DND-41 (cell line): ENCODE measurements at regions not wholly inside any gene's neighbourhood (a gene's known extent, or its start where the extent isn't known, plus 50 kb on each side); places are given as distances from the start of the nearest gene placed in this dataset.
A peak's percentile ranks its signal among the peaks of the same experiment; 100 is the strongest.
"Not testable (repeated sequence)": the region's sequence is repeated elsewhere in the genome, so short reads cannot be mapped to it uniquely, and the experiment has no call there.

Experiments
- ATAC-seq: fragments of 200-7000 bp; cut with Tn5 transposase; 3 replicates; pipeline ENCODE4 v1.9.1; 2021; ENCODE audit warnings: low read depth; ENCODE audit not compliant: insufficient read depth
- DNase-seq: peaks from one replicate; pipeline ENCODE4 v3.0.0-alpha.2; 2020
- H2AFZ ChIP-seq: 2 replicates; pipeline ENCODE4 v1.6.0; 2012; ENCODE audit warnings: low read depth, low read length
- H3K27ac ChIP-seq: 2 replicates; pipeline ENCODE4 v1.5.1; 2012; ENCODE audit warnings: low read length, inconsistent platforms
- H3K27me3 ChIP-seq: fragments of 200-600 bp; sonication (generic); 2 replicates; pipeline ENCODE4 v1.6.0; 2012; ENCODE audit warnings: low read length, mild to moderate bottlenecking, inconsistent platforms; ENCODE audit not compliant: insufficient read depth, poor library complexity
- H3K36me3 ChIP-seq: 2 replicates; pipeline ENCODE4 v1.5.1; 2012; ENCODE audit warnings: low read length, inconsistent platforms; ENCODE audit not compliant: insufficient read depth
- H3K4me1 ChIP-seq: 2 replicates; pipeline ENCODE4 v1.5.1; 2012; ENCODE audit warnings: mild to moderate bottlenecking, low read length; ENCODE audit not compliant: insufficient read depth
- H3K4me2 ChIP-seq: 2 replicates; pipeline ENCODE4 v1.6.0; 2012; ENCODE audit warnings: mild to moderate bottlenecking, moderate library complexity, low read length, inconsistent platforms; ENCODE audit not compliant: insufficient read depth
- H3K4me3 ChIP-seq, 2 experiments: fragments of 200-600 bp in 1 of 2; shearing (Covaris generic) in 1 of 2; 2 replicates each; pipeline ENCODE4 v1.5.1; 2012 to 2016; ENCODE audit warnings: inconsistent platforms in 2 of 2, low read length in 2 of 2, mild to moderate bottlenecking in 2 of 2, low read depth in 1 of 2, moderate library complexity in 1 of 2
- H3K79me2 ChIP-seq: 2 replicates; pipeline ENCODE4 v1.6.0; 2012; ENCODE audit warnings: low read length, inconsistent platforms; ENCODE audit not compliant: insufficient read depth
- H3K9ac ChIP-seq: 2 replicates; pipeline ENCODE4 v1.6.0; 2012; ENCODE audit warnings: low read depth, mild to moderate bottlenecking, inconsistent platforms, low read length, moderate library complexity
- H3K9me3 ChIP-seq: 2 replicates; pipeline ENCODE4 v1.5.1; 2012; ENCODE audit warnings: low read length, moderate library complexity, mild to moderate bottlenecking, inconsistent platforms; ENCODE audit not compliant: insufficient read depth, severe bottlenecking
- H4K20me1 ChIP-seq: 2 replicates; pipeline ENCODE4 v1.6.0; 2012; ENCODE audit warnings: low read length; ENCODE audit not compliant: insufficient read depth

GRCh38 chr7:143704813-143705212, 52.7 kb downstream of the CTAGE6 start:
- H3K9me3 ChIP-seq, H3K9ac ChIP-seq, ATAC-seq, H2AFZ ChIP-seq, H3K36me3 ChIP-seq, H3K79me2 ChIP-seq, H4K20me1 ChIP-seq, DNase-seq, H3K4me1 ChIP-seq, H3K27ac ChIP-seq, H3K4me2 ChIP-seq, H3K4me3 ChIP-seq, H3K27me3 ChIP-seq: not testable (repeated sequence)

- H3K4me2 ChIP-seq, H2AFZ ChIP-seq: not testable (repeated sequence)
- peak; percentile 89 for ATAC-seq
Observed at GRCh38 chr7:143700759-143701699, 56.5 kb downstream of the CTAGE6 start.

More at GRCh38 chr7:143700759-143701699, 56.5 kb downstream of the CTAGE6 start:
- H3K9me3 ChIP-seq, H3K4me3 ChIP-seq, H3K36me3 ChIP-seq, DNase-seq, H3K27me3 ChIP-seq, H3K27ac ChIP-seq, H4K20me1 ChIP-seq, H3K4me1 ChIP-seq, H3K9ac ChIP-seq, H3K79me2 ChIP-seq: not testable (repeated sequence)
